ENCODE measurements at regions not wholly inside any gene's neighbourhood (a gene's known extent, or its start where the extent isn't known, plus 50 kb on each side); places are given as distances from the start of the nearest gene placed in this dataset.

GRCh38 chr2:59892398-59892797 lies 661.1 kb downstream of the BCL11A start:
- H3K36me3 Mint-ChIP-seq (ENCODE audit: low read depth, unreplicated experiment): no peaks in the 10 kb centered on the region
- TF ChIP-seq CTCF (IDR thresholded peaks at IDR 0.05; ENCODE audit: unreplicated experiment): no peak
- no peaks in the 10 kb centered on the region for H3K27me3 Mint-ChIP-seq (ENCODE audit: unreplicated experiment)
- no peak overlapping the region for H3K27ac Mint-ChIP-seq (ENCODE audit: unreplicated experiment)
- no peak for DNase-seq (ENCODE audit: low spot score)
- H3K4me1 Mint-ChIP-seq (ENCODE audit: unreplicated experiment): peaks cover 7% of the 10 kb centered on the region
- H3K4me3 Mint-ChIP-seq (ENCODE audit: unreplicated experiment): no peak overlapping the region
- H3K9me3 Mint-ChIP-seq (ENCODE audit: unreplicated experiment): no peaks in the 10 kb centered on the region

DNA sequence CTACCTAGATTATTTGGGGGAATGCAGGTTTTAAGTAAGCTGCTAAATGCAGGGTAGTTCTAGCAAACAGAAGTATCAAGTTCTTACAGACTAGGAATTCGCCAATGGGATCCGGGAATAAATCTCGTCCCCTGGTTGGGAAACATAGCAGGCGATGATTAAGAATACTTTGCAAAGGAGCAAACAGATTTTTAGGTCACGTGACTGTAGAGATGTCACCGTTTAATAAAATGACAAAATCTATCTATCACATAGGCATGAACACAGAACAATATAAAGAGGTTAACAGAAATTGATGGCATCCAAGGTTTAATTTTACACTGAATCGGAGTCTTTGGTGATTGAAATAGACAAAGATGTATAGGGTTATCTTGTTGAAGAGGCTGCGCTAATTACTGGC lies 664.1 kb downstream of the BCL11A start:
- no peaks in the 10 kb centered on the region for H3K36me3 Mint-ChIP-seq (ENCODE audit: low read depth, unreplicated experiment)
- no peak for DNase-seq (ENCODE audit: low spot score)
- H3K4me1 Mint-ChIP-seq (ENCODE audit: unreplicated experiment): peaks cover 12% of the 10 kb centered on the region
- H3K27me3 Mint-ChIP-seq (ENCODE audit: unreplicated experiment): no peaks in the 10 kb centered on the region
- no peak overlapping the region for H3K27ac Mint-ChIP-seq (ENCODE audit: unreplicated experiment)
- H3K4me3 Mint-ChIP-seq (ENCODE audit: unreplicated experiment): no peak overlapping the region
- no peak for TF ChIP-seq CTCF (IDR thresholded peaks at IDR 0.05; ENCODE audit: unreplicated experiment)
- no peaks in the 10 kb centered on the region for H3K9me3 Mint-ChIP-seq (ENCODE audit: unreplicated experiment)

GRCh38 chr2:59888706-59889105 lies 664.7 kb downstream of the BCL11A start:
- Mint-ChIP-seq H3K27ac (ENCODE audit: unreplicated experiment) (no peak overlapping the region), H3K4me1 (ENCODE audit: unreplicated experiment) (peaks cover 12% of the 10 kb centered on the region), H3K9me3 (ENCODE audit: unreplicated experiment) (no peaks in the 10 kb centered on the region), H3K36me3 (ENCODE audit: low read depth, unreplicated experiment) (no peaks in the 10 kb centered on the region), H3K27me3 (ENCODE audit: unreplicated experiment) (no peaks in the 10 kb centered on the region), H3K4me3 (ENCODE audit: unreplicated experiment) (no peak overlapping the region)
- TF ChIP-seq CTCF (IDR thresholded peaks at IDR 0.05; ENCODE audit: unreplicated experiment): no peak
- no peak for DNase-seq (ENCODE audit: low spot score)

DNA sequence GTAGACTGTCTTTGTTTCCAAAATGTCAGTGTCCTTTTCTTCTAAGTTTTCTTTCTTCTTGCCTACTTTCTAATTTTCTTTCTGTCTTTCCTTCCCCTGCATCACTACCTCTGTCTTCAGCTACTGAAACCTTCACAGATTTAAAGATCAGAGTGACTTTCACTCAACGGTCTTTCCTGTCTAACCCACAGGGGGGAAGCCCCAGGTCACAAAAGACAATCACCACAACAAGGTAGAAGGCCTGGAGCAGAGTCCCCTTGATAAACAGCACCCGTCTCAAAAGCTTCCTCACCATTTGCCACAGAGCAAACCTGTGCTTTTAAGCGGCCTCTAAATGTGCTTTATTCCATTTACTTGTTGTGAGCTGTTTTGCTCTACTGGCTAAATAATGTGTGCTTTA lies 665.4 kb downstream of the BCL11A start:
- DNase-seq (ENCODE audit: low spot score): peak; percentile 8
- H3K27ac Mint-ChIP-seq (ENCODE audit: unreplicated experiment): no peak overlapping the region
- no peak overlapping the region for H3K4me3 Mint-ChIP-seq (ENCODE audit: unreplicated experiment)
- H3K36me3 Mint-ChIP-seq (ENCODE audit: low read depth, unreplicated experiment): no peaks in the 10 kb centered on the region
- H3K4me1 Mint-ChIP-seq (ENCODE audit: unreplicated experiment): peaks cover 12% of the 10 kb centered on the region
- H3K9me3 Mint-ChIP-seq (ENCODE audit: unreplicated experiment): no peaks in the 10 kb centered on the region
- H3K27me3 Mint-ChIP-seq (ENCODE audit: unreplicated experiment): no peaks in the 10 kb centered on the region
- TF ChIP-seq CTCF (IDR thresholded peaks at IDR 0.05; ENCODE audit: unreplicated experiment): no peak

DNA sequence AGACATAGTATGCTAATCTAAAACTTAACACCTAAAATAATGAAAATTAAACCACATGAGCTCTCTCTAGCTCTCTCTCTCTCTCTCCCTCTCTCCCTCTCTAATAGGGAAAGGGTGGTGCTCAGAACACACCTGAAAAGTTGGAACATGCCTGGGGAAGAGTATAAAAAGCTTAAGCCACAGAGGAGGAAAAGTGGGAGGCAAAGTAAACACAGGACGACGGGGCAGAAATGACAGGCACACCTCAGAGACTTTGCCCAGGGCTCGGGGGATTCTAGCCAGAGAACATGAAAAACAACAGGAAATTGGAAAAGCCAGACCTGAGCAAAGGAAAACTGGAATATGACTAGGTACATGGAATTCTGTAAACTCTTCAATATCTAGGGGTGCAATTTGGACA lies 666.1 kb downstream of the BCL11A start:
- DNase-seq (ENCODE audit: low spot score): no peak
- H3K27ac Mint-ChIP-seq (ENCODE audit: unreplicated experiment): no peak overlapping the region
- H3K27me3 Mint-ChIP-seq (ENCODE audit: unreplicated experiment): no peaks in the 10 kb centered on the region
- no peaks in the 10 kb centered on the region for H3K36me3 Mint-ChIP-seq (ENCODE audit: low read depth, unreplicated experiment)
- no peak overlapping the region for H3K4me3 Mint-ChIP-seq (ENCODE audit: unreplicated experiment)
- no peaks in the 10 kb centered on the region for H3K9me3 Mint-ChIP-seq (ENCODE audit: unreplicated experiment)
- no peak for TF ChIP-seq CTCF (IDR thresholded peaks at IDR 0.05; ENCODE audit: unreplicated experiment)
- peaks cover 12% of the 10 kb centered on the region for H3K4me1 Mint-ChIP-seq (ENCODE audit: unreplicated experiment)
